ENCODE measurements at regions not wholly inside any gene's neighbourhood (a gene's known extent, or its start where the extent isn't known, plus 50 kb on each side); places are given as distances from the start of the nearest gene placed in this dataset.

DNA sequence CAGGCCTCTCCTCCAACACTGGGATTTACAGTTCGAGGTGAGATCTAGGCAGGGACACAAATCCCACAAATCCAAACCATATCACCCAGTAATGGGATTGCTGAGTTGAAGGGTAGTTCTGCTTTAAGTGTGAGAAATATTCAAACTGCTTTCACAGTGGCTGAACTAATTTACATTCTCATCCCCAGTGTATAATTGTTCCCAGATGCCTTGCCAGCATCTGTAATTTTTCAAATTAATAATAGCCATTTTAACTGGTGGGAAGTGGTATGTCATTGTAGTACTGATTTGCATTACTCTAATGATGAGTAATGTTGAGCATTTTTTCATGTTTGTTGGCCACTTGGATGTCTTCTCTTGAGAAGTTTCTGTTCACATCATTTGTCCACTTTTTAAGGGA, 592.8 kb upstream of the GRM3 start:
- intact Hi-C loops (cut with micrococcal nuclease) (no loop called here), in situ Hi-C loops (cut with MboI) (no loop called here)
- TF ChIP-seq, protein P1, sequence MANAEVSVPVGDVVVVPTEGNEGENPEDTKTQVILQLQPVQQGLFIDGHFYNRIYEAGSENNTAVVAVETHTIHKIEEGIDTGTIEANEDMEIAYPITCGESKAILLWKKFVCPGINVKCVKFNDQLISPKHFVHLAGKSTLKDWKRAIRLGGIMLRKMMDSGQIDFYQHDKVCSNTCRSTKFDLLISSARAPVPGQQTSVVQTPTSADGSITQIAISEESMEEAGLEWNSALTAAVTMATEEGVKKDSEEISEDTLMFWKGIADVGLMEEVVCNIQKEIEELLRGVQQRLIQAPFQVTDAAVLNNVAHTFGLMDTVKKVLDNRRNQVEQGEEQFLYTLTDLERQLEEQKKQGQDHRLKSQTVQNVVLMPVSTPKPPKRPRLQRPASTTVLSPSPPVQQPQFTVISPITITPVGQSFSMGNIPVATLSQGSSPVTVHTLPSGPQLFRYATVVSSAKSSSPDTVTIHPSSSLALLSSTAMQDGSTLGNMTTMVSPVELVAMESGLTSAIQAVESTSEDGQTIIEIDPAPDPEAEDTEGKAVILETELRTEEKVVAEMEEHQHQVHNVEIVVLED (CRISPR knock-in tag; IDR thresholded peaks at IDR 0.05): no peak
- no peak for TF ChIP-seq ZMIZ1 (IDR thresholded peaks at IDR 0.05; ENCODE audit: low read depth in 2 of 2, low read length in 2 of 2)
- TF ChIP-seq, protein P2, sequence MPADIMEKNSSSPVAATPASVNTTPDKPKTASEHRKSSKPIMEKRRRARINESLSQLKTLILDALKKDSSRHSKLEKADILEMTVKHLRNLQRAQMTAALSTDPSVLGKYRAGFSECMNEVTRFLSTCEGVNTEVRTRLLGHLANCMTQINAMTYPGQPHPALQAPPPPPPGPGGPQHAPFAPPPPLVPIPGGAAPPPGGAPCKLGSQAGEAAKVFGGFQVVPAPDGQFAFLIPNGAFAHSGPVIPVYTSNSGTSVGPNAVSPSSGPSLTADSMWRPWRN (IDR thresholded peaks at IDR 0.05; ENCODE audit: low read depth): no peak
- TF ChIP-seq, protein P3, sequence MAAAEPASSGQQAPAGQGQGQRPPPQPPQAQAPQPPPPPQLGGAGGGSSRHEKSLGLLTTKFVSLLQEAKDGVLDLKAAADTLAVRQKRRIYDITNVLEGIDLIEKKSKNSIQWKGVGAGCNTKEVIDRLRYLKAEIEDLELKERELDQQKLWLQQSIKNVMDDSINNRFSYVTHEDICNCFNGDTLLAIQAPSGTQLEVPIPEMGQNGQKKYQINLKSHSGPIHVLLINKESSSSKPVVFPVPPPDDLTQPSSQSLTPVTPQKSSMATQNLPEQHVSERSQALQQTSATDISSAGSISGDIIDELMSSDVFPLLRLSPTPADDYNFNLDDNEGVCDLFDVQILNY (CRISPR knock-in tag; IDR thresholded peaks at IDR 0.05): no peak
- no peak for TF ChIP-seq TEAD4 (IDR thresholded peaks at IDR 0.05; ENCODE audit: low read length)
- no peak for TF ChIP-seq TEAD4 (CRISPR knock-in tag; IDR thresholded peaks at IDR 0.05; ENCODE audit: borderline replicate concordance)
- no peak for TF ChIP-seq ZNF197 (CRISPR knock-in tag; IDR thresholded peaks at IDR 0.05; ENCODE audit: low read depth)
- no peak for TF ChIP-seq CTCF (IDR thresholded peaks at IDR 0.05 in 2 of 3, conservative IDR thresholded peaks at IDR 0.05 in 1 of 3; ENCODE audit: insufficient read depth in 2 of 3, low read depth in 1 of 3, low read length in 3 of 3)
- Histone ChIP-seq H3K27ac (ENCODE audit: extremely low read depth, low read depth, low read length) (no peak overlapping the region), H3K9me3 (replicated peaks; ENCODE audit: control insufficient read depth, insufficient read depth, low read depth, low read length) (no peaks in the 10 kb centered on the region), H3K4me2 (ENCODE audit: insufficient read depth, low read length) (no peak overlapping the region), H3K9me1 (ENCODE audit: control insufficient read depth, insufficient read depth, low read length) (no peaks in the 10 kb centered on the region), H4K20me1 (replicated peaks; ENCODE audit: control insufficient read depth, insufficient read depth, low read length) (no peaks in the 10 kb centered on the region), H3K4me3 (no peak overlapping the region), H3K36me3 (ENCODE audit: control insufficient read depth, insufficient read depth, low read length) (no peaks in the 10 kb centered on the region), H2AFZ (ENCODE audit: low read depth, low read length) (no peak overlapping the region), H3K27me3 (ENCODE audit: control insufficient read depth in 2 of 2, insufficient read depth in 2 of 2, low read length in 2 of 2) (no peaks in the 10 kb centered on the region), H3K79me2 (ENCODE audit: control insufficient read depth, insufficient read depth, low read length) (no peaks in the 10 kb centered on the region), H3K4me1 (replicated peaks in 1 of 2; ENCODE audit: control insufficient read depth in 2 of 2, insufficient read depth in 2 of 2, low read length in 2 of 2) (no peaks in the 10 kb centered on the region), H3K9ac (ENCODE audit: insufficient read depth in 1 of 2, low read depth in 2 of 2, low read length in 2 of 2) (no peak overlapping the region)
- 0% methylated on average over 1 of the region's 1 CpG for WGBS (ENCODE audit: insufficient coverage, low coverage, missing lambda C conversion rate)
- no peak for ATAC-seq
- DNase-seq (ENCODE audit: extremely low read depth in 1 of 4, low spot score in 3 of 4): no peak
- POLR2A ChIA-PET: no interaction called here
- no peak for FAIRE-seq
- BruUV-seq (replicated peaks): no TSS peak
- CTCF ChIA-PET (ENCODE audit: low intra/inter-chr PET ratio): no interaction called here

Data from K562 (cell line).